BE2C (cell line): ENCODE measurements at regions not wholly inside any gene's neighbourhood (a gene's known extent, or its start where the extent isn't known, plus 50 kb on each side); places are given as distances from the start of the nearest gene placed in this dataset.

Experiments used
- DNase-seq: peaks from one replicate; pipeline ENCODE4 v3.0.0-alpha.2; 2020
- H3K27me3 ChIP-seq: fragments of 250-450 bp; sonication (Bioruptor Pico); 2 replicates; pipeline ENCODE4 v1.5.1; 2020; ENCODE audit warnings: mild to moderate bottlenecking
- H3K36me3 ChIP-seq: fragments of 250-450 bp; sonication (Bioruptor Pico); 2 replicates; pipeline ENCODE4 v1.5.1; 2020; ENCODE audit warnings: mild to moderate bottlenecking
- H3K4me1 ChIP-seq: fragments of 250-450 bp; sonication (Bioruptor Pico); 2 replicates; pipeline ENCODE4 v1.5.1; 2020
- H3K4me3 ChIP-seq: 2 replicates; pipeline ENCODE4 v1.5.1; 2011; ENCODE audit warnings: low read depth, low read length
- H3K9me3 ChIP-seq: fragments of 250-450 bp; sonication (Bioruptor Pico); 2 replicates; pipeline ENCODE4 v1.5.1; 2020
- TF ChIP-seq, protein P1 (sequence below): IDR thresholded peaks from 2 replicates; pipeline ENCODE4 v1.5.1; 2012; ENCODE audit warnings: mild to moderate bottlenecking, low read depth, low read length

DNA sequence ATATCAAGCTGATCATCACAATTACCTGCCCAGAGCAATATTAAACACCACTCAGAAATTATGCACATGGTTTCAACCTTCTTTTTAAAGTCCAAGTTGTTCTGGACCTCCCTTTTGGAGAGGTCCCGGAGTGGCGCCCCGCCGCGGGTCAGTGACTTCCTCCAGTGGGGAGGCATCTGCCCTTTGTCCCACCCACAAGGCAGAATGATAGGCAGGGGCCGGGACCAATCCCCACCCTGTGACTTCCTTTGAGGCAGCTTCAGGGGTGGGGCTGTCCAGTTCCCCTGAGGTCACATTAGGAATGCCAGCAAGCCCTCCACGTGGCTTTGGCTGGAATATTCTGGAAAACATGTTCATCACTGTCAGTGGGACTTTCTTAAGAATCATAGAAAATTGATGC, 207.0 kb downstream of the ANKRD60 start:
- H3K9me3 ChIP-seq, result no peaks in the 10 kb centered on the region
- peaks cover 15% of the 10 kb centered on the region for H3K4me1 ChIP-seq
- H3K4me3 ChIP-seq, result no peak overlapping the region
- no peaks in the 10 kb centered on the region for H3K27me3 ChIP-seq
- H3K36me3 ChIP-seq, result no peaks in the 10 kb centered on the region
- TF ChIP-seq, protein P1, sequence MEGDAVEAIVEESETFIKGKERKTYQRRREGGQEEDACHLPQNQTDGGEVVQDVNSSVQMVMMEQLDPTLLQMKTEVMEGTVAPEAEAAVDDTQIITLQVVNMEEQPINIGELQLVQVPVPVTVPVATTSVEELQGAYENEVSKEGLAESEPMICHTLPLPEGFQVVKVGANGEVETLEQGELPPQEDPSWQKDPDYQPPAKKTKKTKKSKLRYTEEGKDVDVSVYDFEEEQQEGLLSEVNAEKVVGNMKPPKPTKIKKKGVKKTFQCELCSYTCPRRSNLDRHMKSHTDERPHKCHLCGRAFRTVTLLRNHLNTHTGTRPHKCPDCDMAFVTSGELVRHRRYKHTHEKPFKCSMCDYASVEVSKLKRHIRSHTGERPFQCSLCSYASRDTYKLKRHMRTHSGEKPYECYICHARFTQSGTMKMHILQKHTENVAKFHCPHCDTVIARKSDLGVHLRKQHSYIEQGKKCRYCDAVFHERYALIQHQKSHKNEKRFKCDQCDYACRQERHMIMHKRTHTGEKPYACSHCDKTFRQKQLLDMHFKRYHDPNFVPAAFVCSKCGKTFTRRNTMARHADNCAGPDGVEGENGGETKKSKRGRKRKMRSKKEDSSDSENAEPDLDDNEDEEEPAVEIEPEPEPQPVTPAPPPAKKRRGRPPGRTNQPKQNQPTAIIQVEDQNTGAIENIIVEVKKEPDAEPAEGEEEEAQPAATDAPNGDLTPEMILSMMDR, result no peak
- peak; percentile 43 for DNase-seq

GRCh38 chr20:58020656-58021454, 207.6 kb downstream of the ANKRD60 start:
- peak; percentile 40 for DNase-seq
- no peak overlapping the region for H3K4me3 ChIP-seq
- no peaks in the 10 kb centered on the region for H3K36me3 ChIP-seq
- H3K4me1 ChIP-seq, result peaks cover 15% of the 10 kb centered on the region
- TF ChIP-seq, protein P1, result no peak
- no peaks in the 10 kb centered on the region for H3K27me3 ChIP-seq
- H3K9me3 ChIP-seq, result no peaks in the 10 kb centered on the region

DNA sequence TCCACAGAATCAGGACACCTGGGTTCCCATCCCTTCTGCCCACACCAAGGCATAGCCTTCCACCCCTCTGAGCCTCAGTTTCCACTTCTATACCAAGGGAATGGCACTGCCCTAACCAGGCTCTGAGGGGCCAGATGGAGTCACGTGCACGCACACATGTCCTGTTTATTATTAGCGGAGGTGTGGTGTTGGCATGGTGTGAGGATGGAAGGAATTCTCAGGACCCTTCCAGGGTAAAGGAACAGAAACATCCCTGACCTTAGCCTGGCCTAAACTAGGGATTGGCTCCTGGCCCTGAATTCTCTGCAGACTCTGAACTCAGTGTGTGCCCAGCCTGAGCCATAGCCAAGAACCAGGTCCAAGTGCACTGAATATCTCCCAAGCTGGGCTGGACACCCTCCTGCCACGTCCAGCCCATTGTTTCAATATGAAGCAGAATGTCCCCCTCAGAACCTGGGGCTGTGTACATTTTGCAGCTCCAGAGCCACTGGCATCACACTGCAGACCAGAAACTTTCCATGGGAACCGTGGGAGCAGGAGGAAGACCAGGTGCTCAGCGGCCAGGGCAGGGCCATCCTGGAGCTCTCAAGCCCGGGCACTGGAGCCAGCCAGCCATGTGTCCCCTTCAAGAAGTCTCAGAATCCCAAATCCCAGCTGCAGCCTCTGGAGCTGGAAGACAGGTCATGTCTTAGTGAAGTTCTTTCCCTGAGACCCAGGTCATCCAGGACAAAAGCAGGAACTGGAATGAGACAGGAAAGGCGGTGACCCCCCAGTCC, 208.4 kb downstream of the ANKRD60 start:
- Histone ChIP-seq H3K27me3 (no peaks in the 10 kb centered on the region), H3K36me3 (no peaks in the 10 kb centered on the region), H3K4me1 (peaks cover 15% of the 10 kb centered on the region), H3K9me3 (no peaks in the 10 kb centered on the region), H3K4me3 (no peak overlapping the region)
- no peak for DNase-seq
- TF ChIP-seq, protein P1, result no peak

DNA sequence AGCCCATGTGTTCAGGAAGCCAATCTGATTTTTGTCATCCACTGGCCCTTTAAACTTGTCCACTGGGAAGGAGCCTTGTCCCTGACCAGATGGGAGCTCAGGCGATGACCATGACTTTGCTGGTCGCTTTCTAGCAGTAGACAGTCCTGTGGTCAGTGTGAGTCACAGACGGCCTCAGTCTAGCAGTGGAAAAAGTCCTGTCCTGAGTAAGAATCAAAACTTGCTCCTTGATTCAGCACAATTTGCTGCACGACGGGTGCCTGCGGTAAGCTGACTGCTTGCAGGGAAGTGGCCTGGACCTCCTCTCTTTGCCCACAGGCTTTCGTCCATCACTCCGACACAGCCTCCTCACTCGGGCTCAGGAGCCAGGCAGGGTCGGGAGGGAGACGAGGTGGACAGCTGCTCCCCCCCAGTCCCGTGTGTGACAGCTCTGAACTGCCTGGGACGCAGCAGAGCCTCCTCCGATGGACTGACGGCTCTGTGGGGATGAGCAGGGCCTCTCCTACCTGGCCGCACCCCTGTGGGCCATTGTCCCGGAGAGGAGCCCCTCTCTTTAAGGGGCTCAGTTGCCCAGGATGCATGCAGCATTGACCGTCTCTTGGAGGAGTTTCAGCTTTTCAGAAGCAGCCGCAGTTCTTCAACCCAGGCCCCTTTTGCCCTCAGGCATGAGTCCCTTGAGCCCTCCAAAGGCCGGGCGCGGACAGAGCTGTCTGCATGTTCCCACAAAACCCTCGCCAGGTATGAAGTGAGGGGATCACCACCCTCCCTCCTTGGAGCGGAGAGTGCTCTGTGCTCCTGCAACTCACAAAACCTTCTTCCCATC, 209.2 kb downstream of the ANKRD60 start:
- TF ChIP-seq, protein P1, result no peak
- H3K36me3 ChIP-seq, result no peaks in the 10 kb centered on the region
- DNase-seq, result no peak
- H3K9me3 ChIP-seq, result no peaks in the 10 kb centered on the region
- no peak overlapping the region for H3K4me3 ChIP-seq
- H3K4me1 ChIP-seq, result peaks cover 15% of the 10 kb centered on the region
- H3K27me3 ChIP-seq, result no peaks in the 10 kb centered on the region

GRCh38 chr20:58018590-58018989, 209.9 kb downstream of the ANKRD60 start:
- Histone ChIP-seq H3K27me3 (no peaks in the 10 kb centered on the region), H3K4me1 (peaks cover 15% of the 10 kb centered on the region), H3K36me3 (no peaks in the 10 kb centered on the region), H3K9me3 (no peaks in the 10 kb centered on the region), H3K4me3 (no peak overlapping the region)
- DNase-seq, result no peak
- TF ChIP-seq, protein P1, result no peak
